ENCODE measurements at regions not wholly inside any gene's neighbourhood (a gene's known extent, or its start where the extent isn't known, plus 50 kb on each side); places are given as distances from the start of the nearest gene placed in this dataset.

DNA sequence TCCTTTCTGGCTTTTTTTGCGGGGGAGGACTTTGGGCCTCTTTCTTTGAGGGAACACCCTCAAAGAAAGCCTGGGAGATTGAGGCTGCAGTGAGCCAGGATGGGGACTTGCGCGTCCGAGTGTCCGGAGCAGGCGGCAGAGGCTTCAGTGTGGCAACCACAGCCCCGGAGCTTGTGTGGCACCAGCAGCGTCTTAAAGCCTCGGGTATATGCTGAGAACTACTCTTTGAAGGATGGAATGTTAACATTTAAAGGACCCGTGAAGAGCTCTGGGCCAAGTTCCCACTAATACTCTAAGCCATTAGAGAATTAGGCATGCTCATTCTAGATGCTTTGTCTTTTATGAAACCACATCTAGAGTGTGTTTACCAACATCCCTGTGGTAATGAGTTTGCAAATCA, 168.2 kb downstream of the SEPTIN7 start:
- Histone ChIP-seq H3K23ac (ENCODE audit: low read depth, low read length) (no peak overlapping the region), H3K4me2 (ENCODE audit: low read depth, low read length) (no peak overlapping the region), H3K4ac (ENCODE audit: low read depth, low read length) (no peak overlapping the region), H2AK5ac (ENCODE audit: low read depth, low read length) (no peak overlapping the region), H3K27me3 (ENCODE audit: control insufficient read depth, insufficient read depth, low read length) (peaks cover 9% of the 10 kb centered on the region), H3K4me1 (ENCODE audit: control insufficient read depth, insufficient read depth, low read length) (no peaks in the 10 kb centered on the region; the same call in 1 of the 2 replicates), H3K14ac (replicated peaks; ENCODE audit: low read depth, low read length) (no peak overlapping the region), H3K36me3 (ENCODE audit: control insufficient read depth, insufficient read depth, low read length) (no peaks in the 10 kb centered on the region), H4K91ac (ENCODE audit: insufficient read depth, low read depth, low read length) (no peak overlapping the region), H3K18ac (ENCODE audit: low read depth, low read length) (no peak overlapping the region), H2BK15ac (ENCODE audit: low read depth, low read length) (no peak overlapping the region), H2BK20ac (ENCODE audit: low read depth, low read length) (no peak overlapping the region), H4K8ac (ENCODE audit: low read depth in 2 of 2, low read length in 2 of 2) (no peak overlapping the region), H3K79me1 (ENCODE audit: low read depth in 1 of 2, low read length in 2 of 2) (no peaks in the 10 kb centered on the region), H2BK5ac (ENCODE audit: low read depth, low read length, poor library complexity, severe bottlenecking) (no peak overlapping the region), H3K4me3 (ENCODE audit: insufficient read depth, low read depth, low read length) (no peak overlapping the region), H4K20me1 (ENCODE audit: insufficient read depth, low read length) (no peaks in the 10 kb centered on the region), H2AK9ac (replicated peaks; ENCODE audit: low read depth, low read length, poor library complexity) (no peak overlapping the region), H3K9me1 (ENCODE audit: insufficient read depth, low read length) (no peaks in the 10 kb centered on the region), H3K9ac (ENCODE audit: low read depth, low read length) (no peak overlapping the region), H2AFZ (replicated peaks; ENCODE audit: low read length, poor library complexity) (no peak overlapping the region), H4K5ac (ENCODE audit: low read depth, low read length) (no peak overlapping the region), H3K27ac (ENCODE audit: insufficient read depth, low read length) (no peak overlapping the region), H3K9me3 (ENCODE audit: control insufficient read depth, insufficient read depth, low read length) (no peaks in the 10 kb centered on the region), H3K56ac (ENCODE audit: extremely low read depth, insufficient read depth, low read length) (no peak overlapping the region), H2BK120ac (ENCODE audit: low read depth, low read length) (no peak overlapping the region)
- ATAC-seq (ENCODE audit: low read depth), result peak; percentile 56
- intact Hi-C loops (cut with micrococcal nuclease) (no loop called here), in situ Hi-C loops (cut with MboI; ENCODE audit: low sequenced_read_pairs) (no loop called here), dilution Hi-C loops (cut with HindIII; ENCODE audit: low sequenced_read_pairs, unreplicated experiment) (no loop called here)
- CTCF ChIA-PET, result no interaction called here
- POLR2A ChIA-PET (ENCODE audit: unreplicated experiment), result no interaction called here
- TF ChIP-seq SMC3 (IDR thresholded peaks at IDR 0.05; ENCODE audit: low read depth, low read length) (no peak), MXI1 (IDR thresholded peaks at IDR 0.05; ENCODE audit: borderline replicate concordance, low read depth, low read length) (no peak), BHLHE40 (IDR thresholded peaks at IDR 0.05; ENCODE audit: low read depth, low read length) (no peak), CHD1 (IDR thresholded peaks at IDR 0.05; ENCODE audit: low read depth, low read length) (no peak), MAFK (IDR thresholded peaks at IDR 0.05; ENCODE audit: low read depth, low read length) (no peak), RAD21 (IDR thresholded peaks at IDR 0.05; ENCODE audit: low read length) (no peak), CEBPB (IDR thresholded peaks at IDR 0.05; ENCODE audit: low read depth, low read length) (no peak), NFE2L2 (IDR thresholded peaks at IDR 0.05; ENCODE audit: low read depth, low read length) (no peak), MAZ (IDR thresholded peaks at IDR 0.05; ENCODE audit: borderline replicate concordance, low read depth, low read length) (no peak), FOS (IDR thresholded peaks at IDR 0.05; ENCODE audit: low read depth, low read length) (no peak), RFX5 (IDR thresholded peaks at IDR 0.05; ENCODE audit: low read depth, low read length) (no peak), RCOR1 (IDR thresholded peaks at IDR 0.05; ENCODE audit: insufficient replicate concordance, low read length) (no peak), POLR2A (IDR thresholded peaks at IDR 0.05; ENCODE audit: low read depth, low read length) (no peak)
- TF ChIP-seq, protein P1, sequence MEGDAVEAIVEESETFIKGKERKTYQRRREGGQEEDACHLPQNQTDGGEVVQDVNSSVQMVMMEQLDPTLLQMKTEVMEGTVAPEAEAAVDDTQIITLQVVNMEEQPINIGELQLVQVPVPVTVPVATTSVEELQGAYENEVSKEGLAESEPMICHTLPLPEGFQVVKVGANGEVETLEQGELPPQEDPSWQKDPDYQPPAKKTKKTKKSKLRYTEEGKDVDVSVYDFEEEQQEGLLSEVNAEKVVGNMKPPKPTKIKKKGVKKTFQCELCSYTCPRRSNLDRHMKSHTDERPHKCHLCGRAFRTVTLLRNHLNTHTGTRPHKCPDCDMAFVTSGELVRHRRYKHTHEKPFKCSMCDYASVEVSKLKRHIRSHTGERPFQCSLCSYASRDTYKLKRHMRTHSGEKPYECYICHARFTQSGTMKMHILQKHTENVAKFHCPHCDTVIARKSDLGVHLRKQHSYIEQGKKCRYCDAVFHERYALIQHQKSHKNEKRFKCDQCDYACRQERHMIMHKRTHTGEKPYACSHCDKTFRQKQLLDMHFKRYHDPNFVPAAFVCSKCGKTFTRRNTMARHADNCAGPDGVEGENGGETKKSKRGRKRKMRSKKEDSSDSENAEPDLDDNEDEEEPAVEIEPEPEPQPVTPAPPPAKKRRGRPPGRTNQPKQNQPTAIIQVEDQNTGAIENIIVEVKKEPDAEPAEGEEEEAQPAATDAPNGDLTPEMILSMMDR (conservative IDR thresholded peaks at IDR 0.05; ENCODE audit: low read depth, low read length), result no peak
- TF ChIP-seq, protein P2, sequence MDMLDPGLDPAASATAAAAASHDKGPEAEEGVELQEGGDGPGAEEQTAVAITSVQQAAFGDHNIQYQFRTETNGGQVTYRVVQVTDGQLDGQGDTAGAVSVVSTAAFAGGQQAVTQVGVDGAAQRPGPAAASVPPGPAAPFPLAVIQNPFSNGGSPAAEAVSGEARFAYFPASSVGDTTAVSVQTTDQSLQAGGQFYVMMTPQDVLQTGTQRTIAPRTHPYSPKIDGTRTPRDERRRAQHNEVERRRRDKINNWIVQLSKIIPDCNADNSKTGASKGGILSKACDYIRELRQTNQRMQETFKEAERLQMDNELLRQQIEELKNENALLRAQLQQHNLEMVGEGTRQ (IDR thresholded peaks at IDR 0.05; ENCODE audit: low read depth, low read length), result no peak
- TF ChIP-seq, protein P3, sequence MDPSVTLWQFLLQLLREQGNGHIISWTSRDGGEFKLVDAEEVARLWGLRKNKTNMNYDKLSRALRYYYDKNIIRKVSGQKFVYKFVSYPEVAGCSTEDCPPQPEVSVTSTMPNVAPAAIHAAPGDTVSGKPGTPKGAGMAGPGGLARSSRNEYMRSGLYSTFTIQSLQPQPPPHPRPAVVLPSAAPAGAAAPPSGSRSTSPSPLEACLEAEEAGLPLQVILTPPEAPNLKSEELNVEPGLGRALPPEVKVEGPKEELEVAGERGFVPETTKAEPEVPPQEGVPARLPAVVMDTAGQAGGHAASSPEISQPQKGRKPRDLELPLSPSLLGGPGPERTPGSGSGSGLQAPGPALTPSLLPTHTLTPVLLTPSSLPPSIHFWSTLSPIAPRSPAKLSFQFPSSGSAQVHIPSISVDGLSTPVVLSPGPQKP (IDR thresholded peaks at IDR 0.05; ENCODE audit: borderline replicate concordance, low read depth, low read length), result no peak
- 100% methylated on average over 1 of the region's 10 CpGs; no CpG with 5 or more reads in 1 of the 2 experiments for WGBS, 2 experiments (ENCODE audit: extremely low coverage in 2 of 2, insufficient read length in 1 of 2)
- no TSS peak for BruUV-seq (replicated peaks)
- no peak for DNase-seq
